OCI-LY1 (cell line): ENCODE measurements at regions not wholly inside any gene's neighbourhood (a gene's known extent, or its start where the extent isn't known, plus 50 kb on each side); places are given as distances from the start of the nearest gene placed in this dataset.

Source experiments
- H2AFZ ChIP-seq: fragments of 200-600 bp; sonication (generic), shearing (Covaris generic); 2 replicates; pipeline ENCODE4 v1.6.0; 2014; ENCODE audit warnings: antibody characterized with exemption, mild to moderate bottlenecking, low read length
- H3F3A ChIP-seq: fragments of 200-600 bp; sonication (generic), shearing (Covaris generic); 2 replicates; pipeline ENCODE4 v1.6.0; 2014; ENCODE audit warnings: mild to moderate bottlenecking, antibody characterized with exemption, low read length, moderate library complexity; ENCODE audit not compliant: insufficient read depth
- H3K27ac ChIP-seq: fragments of 200-600 bp; sonication (generic); 2 replicates; pipeline ENCODE4 v1.5.1; 2014; ENCODE audit warnings: low read length, mixed run types, mild to moderate bottlenecking, low read depth; ENCODE audit not compliant: poor library complexity, severe bottlenecking
- H3K27me3 ChIP-seq: fragments of 200-600 bp; sonication (generic); 2 replicates; pipeline ENCODE4 v1.6.0; 2014; ENCODE audit warnings: antibody characterized with exemption, mild to moderate bottlenecking, low read length, moderate library complexity; ENCODE audit not compliant: insufficient read depth
- H3K36me3 ChIP-seq: fragments of 200-600 bp; sonication (generic); 2 replicates; pipeline ENCODE4 v1.6.1; 2014; ENCODE audit warnings: mild to moderate bottlenecking, antibody characterized with exemption, low read length, moderate library complexity, mixed read lengths; ENCODE audit not compliant: insufficient read depth
- H3K4me1 ChIP-seq: fragments of 200-600 bp; sonication (generic); 2 replicates; pipeline ENCODE4 v1.5.1; 2014; ENCODE audit warnings: mild to moderate bottlenecking, low read length, moderate library complexity; ENCODE audit not compliant: insufficient read depth, severe bottlenecking
- H3K4me2 ChIP-seq: fragments of 200-600 bp; sonication (generic), shearing (Covaris generic); 2 replicates; pipeline ENCODE4 v1.6.1; 2014; ENCODE audit warnings: low read length
- H3K4me3 ChIP-seq: fragments of 200-600 bp; sonication (generic); 2 replicates; pipeline ENCODE4 v1.5.1; 2014; ENCODE audit warnings: low read length, low read depth, mild to moderate bottlenecking, mixed read lengths; ENCODE audit not compliant: poor library complexity, severe bottlenecking
- H3K79me2 ChIP-seq: fragments of 200-600 bp; shearing (Covaris generic); 2 replicates; pipeline ENCODE4 v1.6.1; 2016; ENCODE audit warnings: mixed run types, low read length, mixed read lengths; ENCODE audit not compliant: insufficient read depth
- H3K9ac ChIP-seq: fragments of 200-600 bp; sonication (generic), shearing (Covaris generic); 2 replicates; pipeline ENCODE4 v1.6.1; 2014; ENCODE audit warnings: mild to moderate bottlenecking, low read length, mixed read lengths
- H3K9me2 ChIP-seq: fragments of 200-600 bp; sonication (generic), shearing (Covaris generic); 2 replicates; pipeline ENCODE4 v1.6.1; 2014; ENCODE audit warnings: low read depth, mild to moderate bottlenecking, low read length, mixed read lengths
- H3K9me3 ChIP-seq: fragments of 200-600 bp; shearing (Covaris generic); 2 replicates; pipeline ENCODE4 v1.6.1; 2014; ENCODE audit warnings: low read length, mixed read lengths
- H4K20me1 ChIP-seq: fragments of 200-600 bp; sonication (generic), shearing (Covaris generic); 2 replicates; pipeline ENCODE4 v1.6.0; 2016; ENCODE audit warnings: mild to moderate bottlenecking, low read length; ENCODE audit not compliant: insufficient read depth
- CTCF ChIP-seq: fragments of 200-600 bp; sonication (generic), shearing (Covaris generic); IDR thresholded peaks from 2 replicates; pipeline ENCODE4 v1.5.1; 2017; ENCODE audit warnings: mild to moderate bottlenecking, antibody characterized with exemption, low read length, moderate library complexity, mixed read lengths
- EZH2 ChIP-seq: fragments of 200-600 bp; sonication (generic), shearing (Covaris generic); IDR thresholded peaks from 2 replicates; pipeline ENCODE4 v1.8.0; 2017; ENCODE audit warnings: borderline replicate concordance, mixed run types, mild to moderate bottlenecking, antibody characterized with exemption, low read length, moderate library complexity, mixed read lengths

DNA sequence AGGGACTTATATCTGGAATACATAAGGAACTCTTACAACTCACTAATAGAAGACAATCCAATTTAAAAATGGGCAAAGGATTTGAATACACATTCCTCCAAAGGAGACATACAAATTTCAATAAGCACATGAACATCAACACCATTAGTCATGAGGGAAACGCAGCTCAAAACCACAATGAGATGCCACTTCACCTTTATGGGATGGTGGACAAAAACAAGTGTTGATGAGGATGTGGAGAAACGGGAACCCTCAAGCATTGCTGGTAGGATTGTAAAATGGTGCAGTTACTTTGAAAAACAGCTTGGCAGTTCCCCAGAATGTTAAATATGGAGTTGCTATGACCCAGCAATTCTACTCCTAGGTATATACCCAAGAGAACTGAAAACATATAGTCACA, 72.7 kb upstream of the IER5L start:
- H3K27me3 ChIP-seq = peaks cover 11% of the 10 kb centered on the region; the same call in 1 of the 2 replicates

DNA sequence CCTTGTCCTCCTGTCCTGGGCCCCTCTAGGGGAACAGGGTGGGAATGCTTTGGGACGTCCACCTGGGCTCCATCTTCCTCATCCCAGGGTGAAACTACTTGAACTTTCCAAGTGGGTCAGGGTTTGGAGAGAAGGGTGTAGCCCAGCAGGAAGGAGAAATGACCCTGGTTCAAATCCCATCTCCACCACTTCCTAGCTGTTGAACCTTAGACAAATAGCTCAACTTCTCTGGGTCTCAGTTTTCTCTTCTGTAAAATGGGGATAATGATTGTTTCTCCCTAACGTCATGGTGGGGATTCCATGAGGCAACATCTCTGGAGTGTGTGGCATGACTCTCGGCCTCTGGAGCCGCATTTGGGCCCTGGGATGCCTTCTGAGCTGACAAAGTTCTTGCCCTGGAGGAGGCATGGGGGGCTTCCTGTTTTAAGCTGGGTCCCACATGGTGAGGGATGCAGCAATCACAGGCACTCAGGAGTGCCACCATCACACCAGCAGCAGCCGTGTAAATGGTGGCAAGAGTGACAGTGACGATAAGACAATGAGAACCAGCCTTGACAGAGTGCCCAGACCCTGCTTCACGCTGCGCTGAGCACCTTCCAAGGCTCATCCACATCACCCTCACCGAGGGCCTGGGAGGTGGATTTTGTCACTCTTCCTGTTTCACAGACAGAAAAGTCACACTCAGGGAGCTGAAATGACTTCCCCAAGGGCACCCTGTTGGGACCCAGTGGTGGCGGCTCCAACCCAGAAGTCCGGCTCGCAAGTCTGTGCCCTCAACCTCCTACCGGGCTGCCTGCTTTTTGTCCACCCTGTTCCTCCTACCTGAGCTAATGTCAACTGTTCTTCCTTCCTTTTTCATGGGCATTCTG, 69.5 kb upstream of the IER5L start:
- Histone ChIP-seq H3F3A (no peaks in the 10 kb centered on the region), H3K4me2 (no peak overlapping the region)
- TF ChIP-seq EZH2 (no peak), CTCF (no peak)

More for the DNA sequence above, 72.7 kb upstream of the IER5L start:
- Histone ChIP-seq H3K9ac (no peak overlapping the region), H3K79me2 (no peaks in the 10 kb centered on the region), H3K27ac (no peak overlapping the region), H3K4me1 (no peaks in the 10 kb centered on the region), H2AFZ (no peak overlapping the region), H3K9me3 (peaks cover 10% of the 10 kb centered on the region; the same call in 1 of the 2 replicates), H3F3A (no peaks in the 10 kb centered on the region), H3K4me2 (no peak overlapping the region), H4K20me1 (no peaks in the 10 kb centered on the region), H3K36me3 (no peaks in the 10 kb centered on the region; the same call in 1 of the 2 replicates), H3K4me3 (no peak overlapping the region), H3K9me2 (no peaks in the 10 kb centered on the region)
- TF ChIP-seq EZH2 (no peak), CTCF (no peak)

DNA sequence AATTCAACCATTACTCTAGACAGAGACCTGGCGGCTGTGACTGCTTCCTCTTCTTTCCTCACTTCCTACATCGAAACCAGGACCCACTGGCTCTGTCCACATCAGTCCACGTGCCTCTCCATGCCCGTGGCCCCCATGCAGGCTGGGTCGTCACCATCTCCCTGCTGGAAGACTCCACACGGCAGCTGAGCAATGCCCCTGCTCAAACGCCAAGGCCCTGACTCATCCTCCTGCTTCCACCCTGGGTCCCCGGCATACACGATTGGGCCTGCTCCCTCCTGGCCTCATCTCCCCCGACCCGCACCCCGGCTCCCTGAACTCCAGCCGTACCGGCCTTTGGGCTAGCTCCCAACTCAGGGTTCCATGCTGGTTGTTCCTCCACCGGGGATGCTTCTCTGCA, 67.2 kb upstream of the IER5L start:
- H3K9ac ChIP-seq = no peak overlapping the region
- no peak overlapping the region for H3K4me3 ChIP-seq
- H2AFZ ChIP-seq = no peak overlapping the region
- no peak for TF ChIP-seq EZH2
- no peak for TF ChIP-seq CTCF
- peaks cover 15% of the 10 kb centered on the region for H3K27me3 ChIP-seq
- no peaks in the 10 kb centered on the region for H3F3A ChIP-seq
- no peak overlapping the region for H3K27ac ChIP-seq
- no peaks in the 10 kb centered on the region for H3K4me1 ChIP-seq
- H4K20me1 ChIP-seq = no peaks in the 10 kb centered on the region
- no peaks in the 10 kb centered on the region for H3K79me2 ChIP-seq
- no peaks in the 10 kb centered on the region for H3K9me2 ChIP-seq
- no peak overlapping the region for H3K4me2 ChIP-seq
- no peaks in the 10 kb centered on the region; the same call in 1 of the 2 replicates for H3K36me3 ChIP-seq
- peaks cover 10% of the 10 kb centered on the region; the same call in 1 of the 2 replicates for H3K9me3 ChIP-seq

More for the DNA sequence above, 69.5 kb upstream of the IER5L start:
- H3K27me3 ChIP-seq = peaks cover 8% of the 10 kb centered on the region; the same call in 1 of the 2 replicates
- H3K79me2 ChIP-seq = no peaks in the 10 kb centered on the region
- H4K20me1 ChIP-seq = no peaks in the 10 kb centered on the region
- peaks cover 10% of the 10 kb centered on the region; the same call in 1 of the 2 replicates for H3K9me3 ChIP-seq
- no peak overlapping the region for H3K4me3 ChIP-seq
- no peaks in the 10 kb centered on the region for H3K9me2 ChIP-seq
- H2AFZ ChIP-seq = no peak overlapping the region
- no peaks in the 10 kb centered on the region for H3K4me1 ChIP-seq
- H3K9ac ChIP-seq = no peak overlapping the region
- H3K27ac ChIP-seq = no peak overlapping the region
- no peaks in the 10 kb centered on the region; the same call in 1 of the 2 replicates for H3K36me3 ChIP-seq
